Mucosa of descending colon (tissue), 3 donors: ENCODE measurements at regions not wholly inside any gene's neighbourhood (a gene's known extent, or its start where the extent isn't known, plus 50 kb on each side); places are given as distances from the start of the nearest gene placed in this dataset.

Source experiments
- ATAC-seq: fragments of 200-7000 bp; cut with Tn5 transposase; one replicate; pipeline ENCODE4 v1.9.1; 2020; ENCODE audit warnings: mild to moderate bottlenecking, moderate library complexity
- DNase-seq, 3 donors: peaks; one replicate each; pipeline ENCODE4 v3.0.0-alpha.2; 2020
- H3K36me3 ChIP-seq: fragments of 200-600 bp; one replicate; pipeline ENCODE4 v1.8.0; 2021; ENCODE audit warnings: low read depth, mild to moderate bottlenecking
- H3K4me1 ChIP-seq: fragments of 200-600 bp; one replicate; pipeline ENCODE4 v1.8.0; 2021; ENCODE audit warnings: low read depth, mild to moderate bottlenecking
- H3K4me3 ChIP-seq: fragments of 200-600 bp; one replicate; pipeline ENCODE4 v1.8.0; 2021; ENCODE audit warnings: mild to moderate bottlenecking
- H3K9me3 ChIP-seq: fragments of 200-600 bp; one replicate; pipeline ENCODE4 v1.8.0; 2021; ENCODE audit warnings: mild to moderate bottlenecking
- intact Hi-C, 2 donors: fragments of 100-400 bp; cut with DNase I in 1 of 2; cut with micrococcal nuclease in 1 of 2; formaldehyde crosslinking; loops; one replicate each; pipeline versions ENCODE4 v1.11.0 to v1.11.1; 2022; cut with DNase I, micrococcal nuclease
- TF ChIP-seq, protein P1 (sequence below): fragments of 200-600 bp; IDR thresholded peaks from one replicate; pipeline ENCODE4 v1.8.0; 2022; ENCODE audit warnings: antibody characterized with exemption, mild to moderate bottlenecking
- donor health status: DM: no; HTN: no; CAD: no; lungs with moderate emphysema.
- donor health status: DM: no; HTN: no; CAD: no.
- donor health status: DM: no; HTN: yes; CAD: no.

- peaks cover 39% of the 10 kb centered on the region for H3K9me3 ChIP-seq
- no peaks in the 10 kb centered on the region for H3K36me3 ChIP-seq
- TF ChIP-seq, protein P1, sequence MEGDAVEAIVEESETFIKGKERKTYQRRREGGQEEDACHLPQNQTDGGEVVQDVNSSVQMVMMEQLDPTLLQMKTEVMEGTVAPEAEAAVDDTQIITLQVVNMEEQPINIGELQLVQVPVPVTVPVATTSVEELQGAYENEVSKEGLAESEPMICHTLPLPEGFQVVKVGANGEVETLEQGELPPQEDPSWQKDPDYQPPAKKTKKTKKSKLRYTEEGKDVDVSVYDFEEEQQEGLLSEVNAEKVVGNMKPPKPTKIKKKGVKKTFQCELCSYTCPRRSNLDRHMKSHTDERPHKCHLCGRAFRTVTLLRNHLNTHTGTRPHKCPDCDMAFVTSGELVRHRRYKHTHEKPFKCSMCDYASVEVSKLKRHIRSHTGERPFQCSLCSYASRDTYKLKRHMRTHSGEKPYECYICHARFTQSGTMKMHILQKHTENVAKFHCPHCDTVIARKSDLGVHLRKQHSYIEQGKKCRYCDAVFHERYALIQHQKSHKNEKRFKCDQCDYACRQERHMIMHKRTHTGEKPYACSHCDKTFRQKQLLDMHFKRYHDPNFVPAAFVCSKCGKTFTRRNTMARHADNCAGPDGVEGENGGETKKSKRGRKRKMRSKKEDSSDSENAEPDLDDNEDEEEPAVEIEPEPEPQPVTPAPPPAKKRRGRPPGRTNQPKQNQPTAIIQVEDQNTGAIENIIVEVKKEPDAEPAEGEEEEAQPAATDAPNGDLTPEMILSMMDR = no peak
- no peak for DNase-seq
- H3K4me3 ChIP-seq = no peak overlapping the region
- intact Hi-C loops = no loop called here
- ATAC-seq = no peak
- H3K4me1 ChIP-seq = no peaks in the 10 kb centered on the region
Measured at GRCh38 chr3:82618594-82618993, 857.1 kb upstream of the GBE1 start.

- ATAC-seq = no peak
- H3K36me3 ChIP-seq = no peaks in the 10 kb centered on the region
- no peaks in the 10 kb centered on the region for H3K4me1 ChIP-seq
- no peak overlapping the region for H3K4me3 ChIP-seq
- intact Hi-C loops = no loop called here
- no peak for DNase-seq
- TF ChIP-seq, protein P1 = no peak
- peaks cover 35% of the 10 kb centered on the region for H3K9me3 ChIP-seq
Measured at GRCh38 chr3:82610236-82610635, 848.8 kb upstream of the GBE1 start.

- TF ChIP-seq, protein P1 = no peak
- H3K4me3 ChIP-seq = no peak overlapping the region
- no peak for DNase-seq
- no peaks in the 10 kb centered on the region for H3K36me3 ChIP-seq
- intact Hi-C loops = no loop called here
- ATAC-seq = no peak
- no peaks in the 10 kb centered on the region for H3K4me1 ChIP-seq
- H3K9me3 ChIP-seq = peaks cover 46% of the 10 kb centered on the region
Measured at GRCh38 chr3:82607391-82607790, 845.9 kb upstream of the GBE1 start.

DNA sequence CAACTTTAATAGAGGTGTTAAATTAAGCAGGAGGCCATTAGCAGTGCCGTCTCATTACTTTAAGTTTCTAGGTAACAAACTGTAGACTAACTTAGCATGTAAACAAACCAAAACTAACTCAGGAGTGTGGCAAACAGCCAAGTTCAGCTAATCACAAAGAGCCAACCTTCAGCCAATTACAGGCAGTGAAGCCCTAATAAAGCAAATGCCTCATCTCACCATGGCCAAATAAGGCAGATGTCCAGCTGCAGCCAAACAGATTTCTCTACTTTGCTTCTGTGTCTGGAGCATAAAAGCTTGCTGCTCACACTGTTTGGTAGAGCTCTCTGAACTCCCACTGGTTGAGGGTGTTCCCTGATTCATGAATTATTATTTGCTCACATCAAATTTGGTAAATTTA, 835.4 kb upstream of the GBE1 start:
- no peak for DNase-seq
- no peak for ATAC-seq
- TF ChIP-seq, protein P1 = no peak
- H3K4me1 ChIP-seq = no peaks in the 10 kb centered on the region
- intact Hi-C loops = no loop called here
- peaks cover 44% of the 10 kb centered on the region for H3K9me3 ChIP-seq
- no peak overlapping the region for H3K4me3 ChIP-seq
- no peaks in the 10 kb centered on the region for H3K36me3 ChIP-seq

DNA sequence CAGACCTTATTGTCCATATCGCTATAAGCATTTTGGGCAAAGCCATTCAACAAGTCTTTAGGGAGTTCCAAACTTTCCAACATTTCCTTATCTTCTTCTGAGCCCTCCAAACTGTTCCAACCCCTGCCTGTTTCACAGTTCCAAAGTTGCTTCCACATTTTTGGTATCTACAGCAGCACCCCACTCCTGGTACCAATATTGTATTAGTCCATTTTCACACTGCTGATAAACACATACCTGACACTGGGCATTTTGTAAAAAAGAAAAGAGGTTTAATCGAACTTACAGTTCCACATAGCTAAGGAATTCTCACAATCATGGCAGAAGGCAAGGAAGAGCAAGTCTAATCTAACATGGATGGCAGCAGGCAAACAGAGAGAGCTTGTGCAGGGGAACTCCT, 834.1 kb upstream of the GBE1 start:
- TF ChIP-seq, protein P1 = no peak
- Histone ChIP-seq H3K9me3 (peaks cover 41% of the 10 kb centered on the region), H3K36me3 (no peaks in the 10 kb centered on the region), H3K4me3 (no peak overlapping the region), H3K4me1 (no peaks in the 10 kb centered on the region)
- DNase-seq = no peak
- intact Hi-C loops = no loop called here
- no peak for ATAC-seq

DNA sequence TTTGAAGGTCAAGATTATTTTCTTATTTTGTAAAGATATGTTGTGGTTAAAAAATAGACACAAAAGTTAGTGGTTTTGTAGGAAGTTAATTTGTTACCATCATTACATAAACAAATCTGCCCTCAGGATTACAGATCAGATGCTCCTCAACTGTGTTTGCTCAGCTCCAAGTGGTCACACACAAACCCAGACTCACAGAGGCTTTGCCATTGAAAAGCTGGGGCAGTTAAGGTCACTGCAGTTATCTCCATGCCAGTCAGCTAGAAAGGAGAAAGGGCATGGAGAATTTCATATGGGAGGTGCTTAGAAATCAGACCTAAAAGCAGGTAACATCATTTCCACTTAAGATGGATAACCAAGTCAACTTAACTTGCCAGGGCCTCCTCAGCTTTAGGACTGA, 825.7 kb upstream of the GBE1 start:
- TF ChIP-seq, protein P1 = no peak
- DNase-seq (no peak), ATAC-seq (no peak)
- H3K4me3 ChIP-seq = no peak overlapping the region
- H3K36me3 ChIP-seq = no peaks in the 10 kb centered on the region
- H3K4me1 ChIP-seq = no peaks in the 10 kb centered on the region
- intact Hi-C loops = no loop called here
- H3K9me3 ChIP-seq = peaks cover 4% of the 10 kb centered on the region
